ENCODE measurements at regions not wholly inside any gene's neighbourhood (a gene's known extent, or its start where the extent isn't known, plus 50 kb on each side); places are given as distances from the start of the nearest gene placed in this dataset.

- no peak for TF ChIP-seq CTCF (IDR thresholded peaks at IDR 0.05)
- no peak for TF ChIP-seq POLR2AphosphoS5 (IDR thresholded peaks at IDR 0.05)
Measured at GRCh38 chr3:33957176-33957575, 158.7 kb downstream of the PDCD6IP start.

All from sigmoid colon (tissue), 4 donors.